ENCODE measurements at regions not wholly inside any gene's neighbourhood (a gene's known extent, or its start where the extent isn't known, plus 50 kb on each side); places are given as distances from the start of the nearest gene placed in this dataset.

DNA sequence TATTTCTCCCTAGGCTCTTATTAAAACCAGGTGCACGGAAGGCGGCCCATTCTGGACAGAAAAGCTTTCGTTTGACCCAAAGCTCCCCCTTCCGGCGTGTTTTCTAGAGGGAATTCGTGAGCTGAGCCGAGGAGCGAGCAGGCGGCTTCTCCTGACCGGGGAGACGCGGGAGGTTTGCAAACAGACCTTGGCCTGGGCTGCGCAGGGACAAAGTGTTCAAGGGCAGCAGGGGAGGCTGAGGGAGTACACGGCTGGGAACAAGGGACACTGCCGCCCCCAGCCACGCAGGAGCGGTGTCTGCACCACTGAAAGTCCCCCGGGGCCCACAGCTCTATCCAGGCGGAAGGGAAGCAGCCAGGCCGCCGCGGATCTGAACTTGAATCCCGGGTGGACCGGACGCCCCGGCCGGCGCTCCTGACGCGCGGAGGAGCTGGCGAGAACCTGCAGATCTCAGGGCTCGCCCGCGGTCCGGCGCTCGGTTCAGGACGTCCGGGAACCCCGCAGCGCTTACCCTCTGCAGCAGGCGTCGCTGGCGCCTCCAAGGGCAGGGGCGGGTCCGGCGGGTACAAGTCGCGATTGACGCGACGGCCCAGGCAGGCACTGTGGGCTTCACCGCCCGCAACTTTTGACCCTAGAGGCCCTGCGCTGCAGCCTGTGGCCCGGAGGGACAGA is 101.9 kb downstream of the WT1 start (continued):
- no peak for TF ChIP-seq RXRA (IDR thresholded peaks at IDR 0.05; ENCODE audit: borderline replicate concordance, low read depth)
- TF ChIP-seq, protein P1, sequence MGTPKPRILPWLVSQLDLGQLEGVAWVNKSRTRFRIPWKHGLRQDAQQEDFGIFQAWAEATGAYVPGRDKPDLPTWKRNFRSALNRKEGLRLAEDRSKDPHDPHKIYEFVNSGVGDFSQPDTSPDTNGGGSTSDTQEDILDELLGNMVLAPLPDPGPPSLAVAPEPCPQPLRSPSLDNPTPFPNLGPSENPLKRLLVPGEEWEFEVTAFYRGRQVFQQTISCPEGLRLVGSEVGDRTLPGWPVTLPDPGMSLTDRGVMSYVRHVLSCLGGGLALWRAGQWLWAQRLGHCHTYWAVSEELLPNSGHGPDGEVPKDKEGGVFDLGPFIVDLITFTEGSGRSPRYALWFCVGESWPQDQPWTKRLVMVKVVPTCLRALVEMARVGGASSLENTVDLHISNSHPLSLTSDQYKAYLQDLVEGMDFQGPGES (IDR thresholded peaks at IDR 0.05; ENCODE audit: low read depth, low read length) = no peak
- TF ChIP-seq NRF1 (IDR thresholded peaks at IDR 0.05; ENCODE audit: low read depth, low read length) = no peak
- TF ChIP-seq, protein P2, sequence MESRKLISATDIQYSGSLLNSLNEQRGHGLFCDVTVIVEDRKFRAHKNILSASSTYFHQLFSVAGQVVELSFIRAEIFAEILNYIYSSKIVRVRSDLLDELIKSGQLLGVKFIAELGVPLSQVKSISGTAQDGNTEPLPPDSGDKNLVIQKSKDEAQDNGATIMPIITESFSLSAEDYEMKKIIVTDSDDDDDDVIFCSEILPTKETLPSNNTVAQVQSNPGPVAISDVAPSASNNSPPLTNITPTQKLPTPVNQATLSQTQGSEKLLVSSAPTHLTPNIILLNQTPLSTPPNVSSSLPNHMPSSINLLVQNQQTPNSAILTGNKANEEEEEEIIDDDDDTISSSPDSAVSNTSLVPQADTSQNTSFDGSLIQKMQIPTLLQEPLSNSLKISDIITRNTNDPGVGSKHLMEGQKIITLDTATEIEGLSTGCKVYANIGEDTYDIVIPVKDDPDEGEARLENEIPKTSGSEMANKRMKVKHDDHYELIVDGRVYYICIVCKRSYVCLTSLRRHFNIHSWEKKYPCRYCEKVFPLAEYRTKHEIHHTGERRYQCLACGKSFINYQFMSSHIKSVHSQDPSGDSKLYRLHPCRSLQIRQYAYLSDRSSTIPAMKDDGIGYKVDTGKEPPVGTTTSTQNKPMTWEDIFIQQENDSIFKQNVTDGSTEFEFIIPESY (IDR thresholded peaks at IDR 0.05; ENCODE audit: borderline replicate concordance, low read depth) = no peak
- TF ChIP-seq JUND (IDR thresholded peaks at IDR 0.05) = no peak
- no peak for TF ChIP-seq TAF1 (IDR thresholded peaks at IDR 0.05; ENCODE audit: borderline replicate concordance, low read depth, low read length)
- TF ChIP-seq RCOR1 (IDR thresholded peaks at IDR 0.05; ENCODE audit: low read length) = no peak
- TF ChIP-seq CHD2 (IDR thresholded peaks at IDR 0.05; ENCODE audit: low read length, partially characterized antibody) = no peak
- TF ChIP-seq ELF1 (IDR thresholded peaks at IDR 0.05) = no peak
- no peak for TF ChIP-seq TEAD4 (IDR thresholded peaks at IDR 0.05; ENCODE audit: borderline replicate concordance, insufficient read depth)
- TF ChIP-seq MEF2A (IDR thresholded peaks at IDR 0.05; ENCODE audit: borderline replicate concordance, low read depth) = no peak
- TF ChIP-seq FOXM1 (IDR thresholded peaks at IDR 0.05; ENCODE audit: low read depth) = no peak
- no peak for TF ChIP-seq FOXJ3 (CRISPR knock-in tag; IDR thresholded peaks at IDR 0.05)

DNA sequence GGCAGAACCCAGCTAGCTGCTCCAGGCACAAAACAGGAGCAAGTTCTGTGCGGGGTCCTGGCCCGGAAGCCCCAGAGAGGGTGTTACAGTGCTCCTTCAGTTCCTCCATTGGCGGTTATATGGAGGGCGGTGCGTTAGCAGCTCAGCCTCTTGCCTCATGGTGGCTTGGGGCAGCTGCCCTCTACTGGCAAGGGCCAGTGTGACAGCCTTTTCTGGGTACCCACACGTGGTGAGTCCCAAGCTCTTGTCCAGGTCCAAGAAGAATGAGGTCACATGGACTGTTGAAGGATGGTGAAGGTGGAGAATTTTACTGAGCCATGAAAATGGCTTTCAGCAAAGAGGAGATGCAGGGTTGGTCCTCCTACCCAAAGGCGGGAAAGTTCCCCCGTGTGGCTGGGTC is 100.5 kb downstream of the WT1 start:
- no peaks in the 10 kb centered on the region for H3F3A ChIP-seq (replicated peaks; ENCODE audit: insufficient read depth)
- no peaks in the 10 kb centered on the region for H3K9me2 ChIP-seq
- TF ChIP-seq, protein P2 (IDR thresholded peaks at IDR 0.05; ENCODE audit: borderline replicate concordance, low read depth) = no peak
- TF ChIP-seq RCOR1 (IDR thresholded peaks at IDR 0.05; ENCODE audit: low read length) = no peak
- TF ChIP-seq YY1 (IDR thresholded peaks at IDR 0.05; ENCODE audit: low read depth) = no peak
- TF ChIP-seq, protein P3, sequence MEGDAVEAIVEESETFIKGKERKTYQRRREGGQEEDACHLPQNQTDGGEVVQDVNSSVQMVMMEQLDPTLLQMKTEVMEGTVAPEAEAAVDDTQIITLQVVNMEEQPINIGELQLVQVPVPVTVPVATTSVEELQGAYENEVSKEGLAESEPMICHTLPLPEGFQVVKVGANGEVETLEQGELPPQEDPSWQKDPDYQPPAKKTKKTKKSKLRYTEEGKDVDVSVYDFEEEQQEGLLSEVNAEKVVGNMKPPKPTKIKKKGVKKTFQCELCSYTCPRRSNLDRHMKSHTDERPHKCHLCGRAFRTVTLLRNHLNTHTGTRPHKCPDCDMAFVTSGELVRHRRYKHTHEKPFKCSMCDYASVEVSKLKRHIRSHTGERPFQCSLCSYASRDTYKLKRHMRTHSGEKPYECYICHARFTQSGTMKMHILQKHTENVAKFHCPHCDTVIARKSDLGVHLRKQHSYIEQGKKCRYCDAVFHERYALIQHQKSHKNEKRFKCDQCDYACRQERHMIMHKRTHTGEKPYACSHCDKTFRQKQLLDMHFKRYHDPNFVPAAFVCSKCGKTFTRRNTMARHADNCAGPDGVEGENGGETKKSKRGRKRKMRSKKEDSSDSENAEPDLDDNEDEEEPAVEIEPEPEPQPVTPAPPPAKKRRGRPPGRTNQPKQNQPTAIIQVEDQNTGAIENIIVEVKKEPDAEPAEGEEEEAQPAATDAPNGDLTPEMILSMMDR (IDR thresholded peaks at IDR 0.05) = peak; percentile 31
- no peak for TF ChIP-seq RFX5 (IDR thresholded peaks at IDR 0.05; ENCODE audit: low read length)
- H3K9me3 ChIP-seq = no peaks in the 10 kb centered on the region; the same call in 1 of the 2 replicates
- H3K9ac ChIP-seq = no peak overlapping the region
- H3K4me2 ChIP-seq = no peak overlapping the region
- WGBS (ENCODE audit: low lambda C conversion rate) = 78% methylated on average over 8 of the region's 8 CpGs
- ChIA-PET POLR2A (no interaction called here), CTCF (interaction anchor here (2.3 kb wide), 1 partner anchor 10 kb away, joined by 20 read pairs; no protein-coding TSS in a partner anchor)
- no peak for DNase-seq
- no peak overlapping the region for H3K4me3 ChIP-seq (ENCODE audit: low read depth in 2 of 2, low read length in 1 of 2)
- no peaks in the 10 kb centered on the region for H3K79me2 ChIP-seq (ENCODE audit: insufficient read depth)
- no peaks in the 10 kb centered on the region for H3K36me3 ChIP-seq (replicated peaks in 1 of 2; ENCODE audit: control insufficient read depth in 1 of 2, insufficient read depth in 2 of 2, low read length in 1 of 2)
- no peaks in the 10 kb centered on the region for H4K20me1 ChIP-seq (ENCODE audit: insufficient read depth)
- peaks cover 15% of the 10 kb centered on the region; the same call in 1 of the 2 replicates for H3K27me3 ChIP-seq (ENCODE audit: insufficient read depth)
- no peak overlapping the region for H2AFZ ChIP-seq (ENCODE audit: low read depth)
- peaks cover 0 to 8% of the 10 kb centered on the region in 2 experiments; a peak in 1 of 4 replicates for H3K4me1 ChIP-seq (ENCODE audit: control insufficient read depth in 1 of 2, insufficient read depth in 2 of 2, low read depth in 1 of 2, low read length in 1 of 2)
- no peak overlapping the region for H3K27ac ChIP-seq (ENCODE audit: low read depth in 2 of 2, low read length in 1 of 2)
